Esophagus muscularis mucosa (tissue), 4 donors: ENCODE measurements at regions not wholly inside any gene's neighbourhood (a gene's known extent, or its start where the extent isn't known, plus 50 kb on each side); places are given as distances from the start of the nearest gene placed in this dataset.

Source experiments
- EP300 ChIP-seq: sonication (generic); formaldehyde crosslinking; IDR thresholded peaks from one replicate; pipeline ENCODE4 v1.6.1; 2017; ENCODE audit warnings: antibody characterized with exemption
- POLR2A ChIP-seq: fragments of 450-650 bp; IDR thresholded peaks from one replicate; pipeline ENCODE4 v1.6.1; 2017; ENCODE audit warnings: antibody characterized with exemption, moderate library complexity, mild to moderate bottlenecking, low read depth
- TF ChIP-seq, protein P1 (sequence below), 3 experiments: fragments of 200-600 bp in 2 of 3; fragments of 450-650 bp in 1 of 3; sonication (generic) in 2 of 3; IDR thresholded peaks; one replicate each; pipeline ENCODE4 v1.5.1; 2017 to 2019; ENCODE audit warnings: antibody characterized with exemption in 3 of 3, mild to moderate bottlenecking in 2 of 3, moderate library complexity in 1 of 3

DNA sequence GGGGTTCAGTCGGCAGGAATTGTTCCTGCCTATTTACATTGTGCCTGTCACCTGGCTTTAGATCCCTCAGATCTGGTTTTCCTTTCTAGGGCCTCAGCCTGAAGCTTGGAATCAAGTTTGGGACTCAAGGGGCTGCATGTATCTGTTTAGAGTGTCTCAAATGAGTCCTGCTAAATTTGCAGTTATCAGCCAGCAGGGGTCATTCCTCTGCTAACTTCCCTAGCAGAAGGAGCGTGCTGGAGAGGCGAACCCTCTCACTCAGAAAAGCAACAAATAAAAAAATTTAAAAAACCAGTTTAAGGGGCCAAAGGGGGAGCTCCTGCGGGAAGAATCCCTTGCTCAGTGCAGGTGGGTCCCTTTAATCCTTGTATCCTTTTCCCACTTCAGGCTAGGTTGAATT lies 1220.2 kb downstream of the JRKL start:
- TF ChIP-seq, protein P1, sequence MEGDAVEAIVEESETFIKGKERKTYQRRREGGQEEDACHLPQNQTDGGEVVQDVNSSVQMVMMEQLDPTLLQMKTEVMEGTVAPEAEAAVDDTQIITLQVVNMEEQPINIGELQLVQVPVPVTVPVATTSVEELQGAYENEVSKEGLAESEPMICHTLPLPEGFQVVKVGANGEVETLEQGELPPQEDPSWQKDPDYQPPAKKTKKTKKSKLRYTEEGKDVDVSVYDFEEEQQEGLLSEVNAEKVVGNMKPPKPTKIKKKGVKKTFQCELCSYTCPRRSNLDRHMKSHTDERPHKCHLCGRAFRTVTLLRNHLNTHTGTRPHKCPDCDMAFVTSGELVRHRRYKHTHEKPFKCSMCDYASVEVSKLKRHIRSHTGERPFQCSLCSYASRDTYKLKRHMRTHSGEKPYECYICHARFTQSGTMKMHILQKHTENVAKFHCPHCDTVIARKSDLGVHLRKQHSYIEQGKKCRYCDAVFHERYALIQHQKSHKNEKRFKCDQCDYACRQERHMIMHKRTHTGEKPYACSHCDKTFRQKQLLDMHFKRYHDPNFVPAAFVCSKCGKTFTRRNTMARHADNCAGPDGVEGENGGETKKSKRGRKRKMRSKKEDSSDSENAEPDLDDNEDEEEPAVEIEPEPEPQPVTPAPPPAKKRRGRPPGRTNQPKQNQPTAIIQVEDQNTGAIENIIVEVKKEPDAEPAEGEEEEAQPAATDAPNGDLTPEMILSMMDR (IDR thresholded peaks at IDR 0.05): no peak
- TF ChIP-seq EP300 (no peak), POLR2A (no peak)
